ENCODE measurements at regions not wholly inside any gene's neighbourhood (a gene's known extent, or its start where the extent isn't known, plus 50 kb on each side); places are given as distances from the start of the nearest gene placed in this dataset.
"Not testable (repeated sequence)": the region's sequence is repeated elsewhere in the genome, so short reads cannot be mapped to it uniquely, and the experiment has no call there.

DNA sequence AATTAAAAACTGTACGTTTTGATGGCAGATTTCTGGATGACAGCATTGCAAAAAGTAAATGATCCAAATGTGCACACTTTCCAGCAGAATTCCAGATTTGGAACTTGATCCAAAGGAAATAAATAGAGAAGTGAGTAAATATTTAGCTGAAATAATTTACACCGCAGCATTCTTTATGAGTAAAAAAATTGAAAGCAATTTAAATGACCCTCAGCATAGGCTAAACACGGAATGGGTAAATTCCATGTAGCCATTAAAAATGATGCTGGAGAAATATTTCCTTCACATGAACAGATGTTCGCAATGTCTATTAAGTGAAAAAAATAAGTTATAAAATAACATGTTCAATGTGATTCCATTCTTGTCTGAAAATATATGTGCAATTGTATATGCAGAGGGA lies 424.8 kb downstream of the HS3ST3B1 start:
- ATAC-seq (ENCODE audit: low read depth in 2 of 2) (no peak), DNase-seq (no peak)
- no peak overlapping the region for H3K4me3 Mint-ChIP-seq
- H3K27ac Mint-ChIP-seq, result no peak overlapping the region
- no peaks in the 10 kb centered on the region for H3K4me1 Mint-ChIP-seq
- peaks cover 0 to 22% (median 10%) of the 10 kb centered on the region in 7 donors for H3K9me3 Mint-ChIP-seq
- H3K27me3 Mint-ChIP-seq, result peaks cover 0 to 10% (median 5%) of the 10 kb centered on the region in 3 donors
- no peaks in the 10 kb centered on the region for H3K36me3 Mint-ChIP-seq

DNA sequence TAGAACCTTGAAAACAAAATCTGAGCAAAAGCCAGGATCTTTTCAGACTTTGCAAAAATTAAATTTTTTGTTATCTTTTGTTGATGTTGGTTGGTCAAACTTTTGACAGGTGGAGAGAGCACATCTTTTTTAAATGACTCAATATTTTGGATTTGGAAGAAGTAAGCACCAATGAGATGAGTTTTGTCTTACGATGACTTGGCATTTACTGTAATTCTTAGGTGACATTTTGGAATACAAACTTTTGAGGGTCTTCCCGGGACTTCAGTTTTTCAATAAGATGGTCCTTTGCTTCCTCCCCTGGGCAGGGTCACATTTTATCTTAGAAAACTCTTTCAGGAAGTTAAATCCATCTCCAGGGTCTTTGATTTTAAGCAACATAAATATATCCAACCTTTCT lies 423.9 kb downstream of the HS3ST3B1 start:
- DNase-seq, result no peak
- no peaks in the 10 kb centered on the region for H3K36me3 Mint-ChIP-seq
- H3K4me1 Mint-ChIP-seq, result no peaks in the 10 kb centered on the region
- ATAC-seq (ENCODE audit: low read depth in 2 of 2), result no peak
- no peak overlapping the region for H3K27ac Mint-ChIP-seq
- H3K9me3 Mint-ChIP-seq, result peaks cover 0 to 22% (median 10%) of the 10 kb centered on the region in 7 donors
- H3K27me3 Mint-ChIP-seq, result peaks cover 4 to 10% (median 9%) of the 10 kb centered on the region in 3 donors
- no peak overlapping the region for H3K4me3 Mint-ChIP-seq

GRCh38 chr17:14723349-14723748 lies 422.5 kb downstream of the HS3ST3B1 start:
- H3K36me3 Mint-ChIP-seq; H3K4me3 Mint-ChIP-seq; H3K4me1 Mint-ChIP-seq; ATAC-seq (ENCODE audit: low read depth in 2 of 2); DNase-seq: not testable (repeated sequence)
- Mint-ChIP-seq H3K27me3 (peaks cover 14 to 17% (median 16%) of the 10 kb centered on the region in 3 donors), H3K27ac (peak overlapping the region in 1 of 6 donors; percentile 57), H3K9me3 (peaks cover 0 to 22% (median 10%) of the 10 kb centered on the region in 7 donors)

GRCh38 chr17:14719942-14720341 lies 419.1 kb downstream of the HS3ST3B1 start:
- Mint-ChIP-seq H3K9me3 (peaks cover 0 to 22% (median 10%) of the 10 kb centered on the region in 7 donors), H3K4me3 (no peak overlapping the region), H3K27ac (no peak overlapping the region), H3K27me3 (peaks cover 17 to 25% (median 21%) of the 10 kb centered on the region in 3 donors), H3K36me3 (no peaks in the 10 kb centered on the region), H3K4me1 (no peaks in the 10 kb centered on the region)
- DNase-seq (no peak), ATAC-seq (ENCODE audit: low read depth in 2 of 2) (no peak)

DNA sequence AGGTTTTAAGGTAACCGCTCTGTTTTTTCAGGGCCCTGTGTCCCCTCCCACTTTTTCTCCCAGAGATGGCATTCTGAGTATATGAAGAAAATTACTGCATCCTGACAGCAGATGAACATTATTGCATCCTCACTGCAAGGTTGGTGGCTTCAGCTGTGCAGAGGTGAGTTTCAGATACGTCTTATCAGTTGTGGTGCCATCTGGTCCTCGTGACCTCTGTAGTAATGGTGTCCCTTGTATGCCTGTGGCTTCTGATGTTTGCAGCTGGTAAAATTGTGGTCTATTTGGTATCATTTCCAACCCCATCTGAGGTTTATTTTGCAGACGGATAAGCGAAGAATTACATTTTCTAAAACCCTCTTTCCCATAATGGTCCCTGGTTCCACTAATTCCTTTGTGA lies 417.0 kb downstream of the HS3ST3B1 start:
- Mint-ChIP-seq H3K36me3 (no peaks in the 10 kb centered on the region), H3K4me1 (no peaks in the 10 kb centered on the region), H3K27me3 (peaks cover 17 to 25% (median 21%) of the 10 kb centered on the region in 3 donors), H3K27ac (no peak overlapping the region), H3K9me3 (peaks cover 0 to 14% (median 7%) of the 10 kb centered on the region in 7 donors), H3K4me3 (no peak overlapping the region)
- ATAC-seq (ENCODE audit: low read depth in 2 of 2), result no peak
- DNase-seq, result no peak

- no peaks in the 10 kb centered on the region for H3K36me3 Mint-ChIP-seq
- H3K27me3 Mint-ChIP-seq, result peaks cover 12 to 25% (median 16%) of the 10 kb centered on the region in 3 donors
- H3K27ac Mint-ChIP-seq, result no peak overlapping the region
- ATAC-seq (ENCODE audit: low read depth in 2 of 2) (no peak), DNase-seq (no peak)
- no peaks in the 10 kb centered on the region for H3K4me1 Mint-ChIP-seq
- no peak overlapping the region for H3K4me3 Mint-ChIP-seq
- peaks cover 0 to 3% (median 0%) of the 10 kb centered on the region in 7 donors for H3K9me3 Mint-ChIP-seq
Observed at GRCh38 chr17:14715561-14715960, 414.7 kb downstream of the HS3ST3B1 start.

GRCh38 chr17:14712611-14713021 lies 411.7 kb downstream of the HS3ST3B1 start:
- no peak for ATAC-seq (ENCODE audit: low read depth in 2 of 2)
- Mint-ChIP-seq H3K27ac (no peak overlapping the region), H3K4me3 (no peak overlapping the region), H3K36me3 (no peaks in the 10 kb centered on the region), H3K27me3 (peaks cover 0 to under 1% (median 0%) of the 10 kb centered on the region in 3 donors), H3K9me3 (peaks cover 0 to 3% (median 0%) of the 10 kb centered on the region in 7 donors), H3K4me1 (no peaks in the 10 kb centered on the region)
- DNase-seq, result no peak

GRCh38 chr17:14704121-14704520 lies 403.2 kb downstream of the HS3ST3B1 start:
- no peak for ATAC-seq (ENCODE audit: low read depth in 2 of 2)
- Mint-ChIP-seq H3K27me3 (peaks cover 0 to 4% (median 0%) of the 10 kb centered on the region in 3 donors), H3K36me3 (no peaks in the 10 kb centered on the region), H3K4me1 (no peaks in the 10 kb centered on the region), H3K9me3 (peaks cover 0 to 2% (median 0%) of the 10 kb centered on the region in 7 donors), H3K27ac (no peak overlapping the region), H3K4me3 (no peak overlapping the region)
- no peak for DNase-seq

DNA sequence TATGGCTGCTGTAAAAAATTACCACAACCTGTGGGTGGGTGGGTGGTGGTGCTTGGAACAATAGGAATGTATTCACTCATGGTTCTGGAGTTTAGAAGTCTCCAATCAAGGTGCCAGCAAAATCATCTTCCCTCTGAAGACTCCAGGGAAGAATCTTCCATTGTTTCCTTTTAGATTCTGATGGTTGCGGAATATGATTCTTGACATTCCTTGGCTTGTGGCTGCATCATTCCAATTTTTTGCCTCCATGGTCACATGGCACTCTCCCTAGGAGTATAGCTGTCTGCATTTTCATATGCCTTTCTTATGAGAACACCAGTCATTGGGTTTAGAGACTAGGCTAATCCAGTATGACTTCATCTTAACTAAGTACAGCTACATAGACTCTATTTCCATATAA lies 401.0 kb downstream of the HS3ST3B1 start:
- Mint-ChIP-seq H3K27me3 (peaks cover 0 to 4% (median 0%) of the 10 kb centered on the region in 3 donors), H3K4me1 (no peaks in the 10 kb centered on the region), H3K4me3 (no peak overlapping the region), H3K36me3 (no peaks in the 10 kb centered on the region), H3K27ac (no peak overlapping the region), H3K9me3 (peaks cover 0 to 2% (median 0%) of the 10 kb centered on the region in 7 donors)
- DNase-seq (no peak), ATAC-seq (ENCODE audit: low read depth in 2 of 2) (no peak)

- Mint-ChIP-seq H3K27me3 (peaks cover 0 to 14% (median 10%) of the 10 kb centered on the region in 3 donors), H3K9me3 (peaks cover 0 to 2% (median 0%) of the 10 kb centered on the region in 7 donors), H3K36me3 (no peaks in the 10 kb centered on the region), H3K27ac (peak overlapping the region in 1 of 6 donors; percentile 5), H3K4me3 (no peak overlapping the region), H3K4me1 (no peaks in the 10 kb centered on the region)
- no peak for ATAC-seq (ENCODE audit: low read depth in 2 of 2)
- DNase-seq, result no peak
Observed at GRCh38 chr17:14699574-14700185, 398.8 kb downstream of the HS3ST3B1 start.

- DNase-seq (no peak), ATAC-seq (ENCODE audit: low read depth in 2 of 2) (no peak)
- Mint-ChIP-seq H3K4me3 (no peak overlapping the region), H3K4me1 (no peaks in the 10 kb centered on the region), H3K27ac (no peak overlapping the region), H3K27me3 (peaks cover 10 to 18% (median 17%) of the 10 kb centered on the region in 3 donors), H3K9me3 (peaks cover 0 to 49% (median 25%) of the 10 kb centered on the region in 7 donors), H3K36me3 (peaks cover 9 to 23% of the 10 kb centered on the region in 2 donors)
Observed at GRCh38 chr17:14693382-14693781, 392.5 kb downstream of the HS3ST3B1 start.

DNA sequence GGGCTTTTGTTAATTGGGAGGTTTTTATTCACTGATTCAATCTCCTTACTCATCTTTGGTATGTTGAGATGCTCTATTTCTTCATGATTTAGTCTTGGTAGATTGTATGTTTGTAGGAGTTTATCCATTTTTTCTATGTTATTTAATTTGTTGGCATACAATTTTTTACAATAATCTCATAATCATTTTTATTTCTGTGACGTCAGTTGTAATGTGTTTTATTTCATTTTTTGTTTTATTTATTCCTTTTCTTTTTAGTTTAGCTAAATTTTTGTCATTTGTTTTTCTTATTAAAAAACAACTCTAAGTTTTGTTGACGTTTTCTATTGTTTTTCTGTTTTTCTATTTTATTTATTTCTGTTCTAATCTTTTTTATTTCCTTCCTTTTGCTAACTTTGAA lies 389.8 kb downstream of the HS3ST3B1 start:
- peaks cover 0 to 49% (median 25%) of the 10 kb centered on the region in 7 donors for H3K9me3 Mint-ChIP-seq
- DNase-seq (no peak), ATAC-seq (ENCODE audit: low read depth in 2 of 2) (no peak)
- H3K4me1 Mint-ChIP-seq, result no peaks in the 10 kb centered on the region
- peaks cover 9 to 23% of the 10 kb centered on the region in 2 donors for H3K36me3 Mint-ChIP-seq
- H3K27ac Mint-ChIP-seq, result no peak overlapping the region
- H3K4me3 Mint-ChIP-seq, result peak overlapping the region in 1 of 8 donors; percentile 55
- H3K27me3 Mint-ChIP-seq, result peaks cover 6 to 18% (median 17%) of the 10 kb centered on the region in 3 donors

DNA sequence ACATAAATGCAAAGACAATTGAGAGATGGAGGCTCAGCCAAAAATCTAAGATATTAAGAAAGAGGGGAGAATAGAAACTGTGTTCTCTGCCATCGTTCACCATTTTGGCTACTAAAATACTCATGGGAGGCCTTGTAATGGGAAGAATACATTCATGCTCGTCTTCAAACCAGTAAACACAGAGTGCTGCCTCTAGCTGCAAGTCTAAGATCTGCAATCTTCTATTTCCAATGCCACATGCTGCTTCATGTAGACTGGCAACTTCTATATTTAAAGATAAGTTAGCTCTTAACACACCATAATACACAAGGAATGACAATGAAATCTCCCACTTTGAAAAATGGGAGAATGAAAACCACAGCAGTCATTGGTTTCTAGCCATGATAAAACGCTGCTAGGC lies 387.3 kb downstream of the HS3ST3B1 start:
- ATAC-seq (ENCODE audit: low read depth in 2 of 2), result no peak
- H3K27ac Mint-ChIP-seq, result no peak overlapping the region

GRCh38 chr17:14672830-14673229 lies 371.9 kb downstream of the HS3ST3B1 start:
- ATAC-seq (ENCODE audit: low read depth in 2 of 2), result no peak

More for the DNA sequence above, 387.3 kb downstream of the HS3ST3B1 start:
- H3K9me3 Mint-ChIP-seq, result peaks cover 0 to 44% (median 21%) of the 10 kb centered on the region in 7 donors
- no peak overlapping the region for H3K4me3 Mint-ChIP-seq
- peaks cover 7 to 14% (median 7%) of the 10 kb centered on the region in 3 donors for H3K27me3 Mint-ChIP-seq
- H3K36me3 Mint-ChIP-seq, result peaks cover 7 to 20% of the 10 kb centered on the region in 2 donors
- no peak for DNase-seq
- no peaks in the 10 kb centered on the region for H3K4me1 Mint-ChIP-seq

More at GRCh38 chr17:14672830-14673229, 371.9 kb downstream of the HS3ST3B1 start:
- Mint-ChIP-seq H3K4me1 (no peaks in the 10 kb centered on the region), H3K36me3 (peaks cover 0 to 7% of the 10 kb centered on the region in 2 donors), H3K27me3 (peaks cover 8 to 18% (median 18%) of the 10 kb centered on the region in 3 donors), H3K27ac (no peak overlapping the region), H3K9me3 (peaks cover 4 to 10% (median 6%) of the 10 kb centered on the region in 7 donors), H3K4me3 (no peak overlapping the region)
- DNase-seq, result no peak
